GM04503 (cell line): ENCODE measurements at regions not wholly inside any gene's neighbourhood (a gene's known extent, or its start where the extent isn't known, plus 50 kb on each side); places are given as distances from the start of the nearest gene placed in this dataset.
"Not testable (repeated sequence)": the region's sequence is repeated elsewhere in the genome, so short reads cannot be mapped to it uniquely, and the experiment has no call there.

Experiments
- DNase-seq: peaks from one replicate; pipeline ENCODE4 v3.0.0-alpha.2; 2012; ENCODE audit warnings: low read depth

DNA sequence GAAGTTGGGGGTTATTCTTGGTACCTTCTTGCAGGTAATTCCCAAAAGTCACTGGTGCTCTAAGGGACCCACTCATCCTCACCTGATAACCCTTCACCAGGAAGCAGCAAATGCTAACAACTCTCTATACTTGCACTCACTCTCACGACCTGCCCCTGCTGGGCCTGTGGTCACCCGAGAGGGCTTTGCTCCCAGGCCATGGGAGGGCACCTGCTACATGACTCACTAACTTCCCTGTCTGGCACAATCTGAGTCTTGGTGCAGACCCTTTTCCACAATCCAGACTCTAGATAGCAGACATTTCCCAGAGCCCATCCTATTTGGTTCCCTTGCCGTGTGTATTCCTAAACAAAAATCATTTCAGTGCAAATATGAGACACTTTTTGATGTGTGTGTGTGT lies 403.8 kb upstream of the FAT1 start:
- no peak for DNase-seq

DNA sequence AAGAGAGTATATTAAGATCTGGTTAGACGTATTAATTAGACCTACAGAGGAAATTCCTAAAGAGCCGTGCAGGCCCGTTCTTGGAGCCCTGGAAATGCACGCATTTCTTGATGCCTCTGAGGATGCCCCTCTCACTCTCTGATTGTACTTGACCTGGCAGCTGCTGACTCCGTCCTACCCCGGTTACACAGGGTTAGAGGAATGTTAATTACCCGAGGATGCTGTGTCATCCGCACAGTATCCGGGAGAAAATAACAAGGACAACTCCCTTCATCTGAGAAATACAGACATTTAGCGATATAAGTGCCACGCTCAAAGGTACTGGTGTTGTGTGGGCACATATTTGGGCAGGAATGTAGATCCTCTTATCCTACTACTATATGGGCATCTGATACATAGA lies 404.6 kb upstream of the FAT1 start:
- DNase-seq, result no peak

DNA sequence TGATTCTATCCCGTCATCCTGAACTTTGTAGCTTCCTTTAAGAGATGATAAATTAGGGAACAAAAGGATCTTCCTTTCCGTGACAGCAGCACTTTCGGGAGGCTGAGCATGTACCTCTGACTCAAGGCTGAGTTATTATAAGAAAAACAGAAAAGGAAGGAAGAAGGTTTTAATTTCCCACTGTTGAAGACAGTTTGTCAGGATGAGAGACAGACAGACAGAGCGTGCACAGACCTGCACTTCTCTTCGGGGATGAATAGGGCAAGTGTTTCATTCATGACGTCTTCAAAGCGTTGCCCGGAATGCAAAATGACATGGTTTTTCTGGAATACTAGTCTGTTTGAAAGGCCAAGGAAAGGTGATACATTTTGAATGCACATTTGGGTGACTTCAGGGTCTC lies 405.3 kb upstream of the FAT1 start:
- DNase-seq, result no peak

GRCh38 chr4:187131826-187132225 lies 408.2 kb upstream of the FAT1 start:
- DNase-seq, result not testable (repeated sequence)

- no peak for DNase-seq
Measured at GRCh38 chr4:187135878-187136277, 412.2 kb upstream of the FAT1 start.

- DNase-seq, result no peak
Measured at GRCh38 chr4:187139141-187139540, 415.5 kb upstream of the FAT1 start.

GRCh38 chr4:187141101-187141500 lies 417.4 kb upstream of the FAT1 start:
- no peak for DNase-seq

- no peak for DNase-seq
Measured at GRCh38 chr4:187149229-187149945, 425.7 kb upstream of the FAT1 start.

- no peak for DNase-seq
Measured at GRCh38 chr4:187157380-187157958, 433.8 kb upstream of the FAT1 start.

GRCh38 chr4:187158003-187158402 lies 434.3 kb upstream of the FAT1 start:
- no peak for DNase-seq

DNA sequence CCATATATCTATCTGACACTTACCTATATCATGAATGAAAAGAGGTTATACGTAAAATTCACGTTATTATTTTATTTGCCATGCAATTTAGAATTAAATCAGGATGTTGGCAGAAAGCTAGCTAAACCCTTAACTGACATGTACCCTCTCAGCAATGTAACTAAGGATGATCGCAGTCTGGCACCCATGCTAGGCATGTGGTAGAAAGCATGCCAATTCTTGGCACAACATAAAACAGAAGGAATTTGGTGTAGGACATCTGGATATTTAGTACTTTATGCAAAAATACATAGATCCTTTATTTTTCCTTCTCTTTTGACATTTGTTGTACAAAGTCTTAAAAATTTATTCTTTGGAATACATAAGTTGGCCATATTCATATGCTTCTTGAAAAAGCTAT lies 436.8 kb upstream of the FAT1 start:
- no peak for DNase-seq

DNA sequence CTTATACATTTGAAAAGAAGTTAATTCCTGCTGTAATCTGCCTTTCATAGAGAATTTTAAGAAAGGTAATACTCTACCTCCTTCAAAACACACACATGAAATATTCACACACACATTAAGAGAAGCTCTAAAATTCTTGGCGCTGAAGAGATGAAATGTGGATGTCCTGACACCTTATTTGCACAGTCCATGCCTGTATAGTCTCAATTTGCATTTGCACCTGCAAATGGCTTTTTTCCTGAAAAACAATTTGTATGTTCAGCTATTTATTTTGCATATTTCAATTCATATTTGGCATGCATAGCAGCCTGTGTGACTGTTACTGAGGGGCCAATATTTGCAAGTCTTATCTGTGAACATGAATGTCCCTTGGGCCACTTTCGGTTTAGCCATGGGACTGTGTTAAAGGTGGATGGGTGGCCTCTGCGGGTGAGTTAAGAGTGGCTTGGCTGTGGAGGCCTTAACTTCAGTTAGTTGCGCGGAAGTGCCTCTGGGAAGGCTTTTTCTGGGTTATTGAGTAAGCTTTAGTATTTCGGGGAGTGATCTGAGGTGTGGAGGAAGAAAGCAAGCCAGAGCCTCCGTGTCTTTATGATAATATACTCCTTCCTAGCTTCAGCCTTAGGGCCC lies 443.3 kb upstream of the FAT1 start:
- DNase-seq, result no peak

- DNase-seq, result peak; percentile 76
Measured at GRCh38 chr4:187171706-187172339, 448.2 kb upstream of the FAT1 start.

- peak; percentile 72 for DNase-seq
Measured at GRCh38 chr4:187172340-187172761, 448.7 kb upstream of the FAT1 start.

DNA sequence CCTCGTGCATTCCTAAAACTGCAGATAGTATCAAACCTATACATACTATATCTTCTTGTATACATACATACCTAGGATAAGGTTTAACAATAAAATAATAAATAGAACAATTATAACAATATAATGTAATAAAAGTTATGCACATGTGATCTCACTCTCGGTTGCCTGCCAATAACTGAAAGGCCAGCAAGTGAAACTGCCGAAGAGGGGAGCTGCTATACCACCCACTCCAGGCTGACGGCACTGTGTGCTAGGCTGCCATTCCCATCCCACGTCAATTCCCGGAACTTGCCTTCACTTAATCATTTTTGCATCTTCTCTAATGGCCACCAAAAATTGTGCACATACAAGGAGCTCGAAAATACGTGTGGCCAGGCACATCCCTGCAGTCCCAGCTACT lies 451.1 kb upstream of the FAT1 start:
- DNase-seq, result no peak

GRCh38 chr4:187175197-187175596 lies 451.5 kb upstream of the FAT1 start:
- no peak for DNase-seq

GRCh38 chr4:187176261-187176910 lies 452.7 kb upstream of the FAT1 start:
- DNase-seq, result no peak

GRCh38 chr4:187178084-187178483 lies 454.4 kb upstream of the FAT1 start:
- DNase-seq, result no peak

GRCh38 chr4:187178587-187178986 lies 454.9 kb upstream of the FAT1 start:
- no peak for DNase-seq

GRCh38 chr4:187179086-187180058 lies 455.7 kb upstream of the FAT1 start:
- no peak for DNase-seq

DNA sequence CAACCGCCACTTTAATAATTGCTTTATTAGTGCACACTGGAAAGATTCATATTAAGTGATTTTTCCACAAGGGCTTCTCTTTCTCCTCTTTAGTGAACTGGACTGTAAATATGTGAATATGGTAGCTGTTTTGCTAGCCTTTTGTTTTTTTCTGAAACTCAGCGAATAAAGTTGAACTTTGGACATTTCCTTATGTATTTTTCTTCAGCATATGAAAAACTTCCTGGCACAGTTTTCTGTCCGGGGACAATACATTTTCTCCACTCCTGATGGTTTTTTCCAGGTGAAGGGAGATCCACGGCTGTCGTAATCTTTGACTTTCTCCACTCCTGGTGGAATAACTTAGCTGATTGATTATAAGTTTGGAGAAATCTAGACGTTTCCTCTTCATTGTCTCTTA lies 457.4 kb upstream of the FAT1 start:
- DNase-seq, result no peak
